Transverse colon (tissue), 4 donors: ENCODE measurements at regions not wholly inside any gene's neighbourhood (a gene's known extent, or its start where the extent isn't known, plus 50 kb on each side); places are given as distances from the start of the nearest gene placed in this dataset.

Experiments used
- DNase-seq: peaks from one replicate; pipeline ENCODE4 v3.0.0-alpha.2; 2019
- H3K27ac ChIP-seq, 4 donors: fragments of 200-600 bp; sonication (generic); 2 replicates each; pipeline ENCODE4 v1.5.1; 2016 to 2018; ENCODE audit warnings: inconsistent platforms in 4 of 4
- H3K27me3 ChIP-seq: fragments of 200-600 bp; sonication (generic); 2 replicates; pipeline ENCODE4 v1.5.1; 2017; ENCODE audit warnings: inconsistent platforms
- H3K36me3 ChIP-seq, 4 donors: fragments of 200-600 bp; sonication (generic); 2 replicates each; pipeline ENCODE4 v1.5.1; 2017 to 2019; ENCODE audit warnings: inconsistent platforms in 4 of 4
- H3K4me1 ChIP-seq, 4 donors: fragments of 200-600 bp; sonication (generic); 2 replicates each; pipeline ENCODE4 v1.5.1; 2017 to 2020; ENCODE audit warnings: inconsistent platforms in 4 of 4
- H3K4me3 ChIP-seq, 4 donors: fragments of 200-600 bp; sonication (generic); 1 replicate in 1 of 4; 2 replicates in 3 of 4; pipeline versions ENCODE4 v1.5.1 to v1.6.1; 2017 to 2019; ENCODE audit warnings: inconsistent platforms in 4 of 4
- H3K9me3 ChIP-seq, 2 donors: fragments of 200-600 bp; sonication (generic); 2 replicates each; pipeline ENCODE4 v1.5.1; 2017 to 2019; ENCODE audit warnings: inconsistent platforms in 2 of 2
- CTCF ChIP-seq, 5 experiments: fragments of 200-600 bp in 3 of 5; fragments of 450-650 bp in 2 of 5; sonication (generic) in 3 of 5; IDR thresholded peaks; 1 replicate in 2 of 5; 2 replicates in 3 of 5; pipeline ENCODE4 v1.5.1; 2016 to 2017; ENCODE audit warnings: antibody characterized with exemption in 5 of 5, inconsistent platforms in 3 of 5, mild to moderate bottlenecking in 2 of 5, moderate library complexity in 1 of 5
- EP300 ChIP-seq: sonication (generic); formaldehyde crosslinking; IDR thresholded peaks from one replicate; pipeline ENCODE4 v1.6.1; 2017; ENCODE audit warnings: antibody characterized with exemption, low read depth
- POLR2A ChIP-seq: fragments of 450-650 bp; IDR thresholded peaks from one replicate; pipeline ENCODE4 v1.6.1; 2016; ENCODE audit warnings: antibody characterized with exemption, mild to moderate bottlenecking, moderate library complexity
- POLR2AphosphoS5 ChIP-seq, 3 donors: sonication (generic); formaldehyde crosslinking; IDR thresholded peaks; one replicate each; pipeline ENCODE4 v1.6.1; 2016; ENCODE audit warnings: antibody characterized with exemption in 3 of 3
- WGBS, 2 donors: methylation state at CpG; one replicate each; pipeline ENCODE4 v1.1.5; 2018; ENCODE audit warnings: low coverage in 1 of 2; 5-methylcytosine and 5-hydroxymethylcytosine counted together
- in situ Hi-C, 4 donors: fragments of 200-750 bp; cut with MboI; loops; one replicate each; pipeline versions ENCODE4 v1.15.0 to v1.15.1; 2017; ENCODE audit warnings: low sequenced_read_pairs in 3 of 4, low pct_ligation_motif_present in 1 of 4, low pct_unique_long_range_greater_than_20kb in 1 of 4
- intact Hi-C: fragments of 100-400 bp; cut with DNase I; formaldehyde crosslinking; loops from one replicate; pipeline ENCODE4 v1.15.1; 2023; ENCODE audit warnings: low total_unique reads

DNA sequence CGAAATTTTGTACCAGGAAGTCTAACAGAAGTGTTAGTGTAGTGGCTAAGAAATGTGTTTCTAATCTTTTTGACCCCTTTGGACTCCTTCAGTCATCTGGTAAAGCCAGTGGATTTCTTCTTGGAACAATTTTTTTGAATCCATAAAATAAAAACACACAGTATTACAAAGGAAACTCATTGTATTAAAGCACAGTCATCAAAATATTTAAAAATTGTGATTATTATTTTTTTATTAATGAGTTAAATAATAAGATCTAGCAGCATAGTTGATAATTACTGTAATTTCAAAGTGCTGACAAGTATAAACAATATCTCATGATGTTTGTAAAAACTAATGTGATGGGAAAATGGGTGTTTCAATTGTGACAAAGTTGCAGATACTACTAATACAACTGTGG, 72.2 kb upstream of the LRRC3B start:
- in situ Hi-C loops (no loop called here), intact Hi-C loops (no loop called here)
- no peak overlapping the region for H3K27ac ChIP-seq
- no peaks in the 10 kb centered on the region for H3K9me3 ChIP-seq
- H3K4me3 ChIP-seq, result no peak overlapping the region
- 39 to 50% methylated on average over 1 of the region's 1 CpG for WGBS, 2 donors
- no peaks in the 10 kb centered on the region for H3K27me3 ChIP-seq
- no peak for DNase-seq
- no peaks in the 10 kb centered on the region for H3K4me1 ChIP-seq
- no peak for TF ChIP-seq POLR2AphosphoS5 (IDR thresholded peaks at IDR 0.05)
- no peak for TF ChIP-seq POLR2A
- TF ChIP-seq EP300, result no peak
- TF ChIP-seq CTCF (IDR thresholded peaks at IDR 0.05), result no peak
- no peaks in the 10 kb centered on the region for H3K36me3 ChIP-seq

DNA sequence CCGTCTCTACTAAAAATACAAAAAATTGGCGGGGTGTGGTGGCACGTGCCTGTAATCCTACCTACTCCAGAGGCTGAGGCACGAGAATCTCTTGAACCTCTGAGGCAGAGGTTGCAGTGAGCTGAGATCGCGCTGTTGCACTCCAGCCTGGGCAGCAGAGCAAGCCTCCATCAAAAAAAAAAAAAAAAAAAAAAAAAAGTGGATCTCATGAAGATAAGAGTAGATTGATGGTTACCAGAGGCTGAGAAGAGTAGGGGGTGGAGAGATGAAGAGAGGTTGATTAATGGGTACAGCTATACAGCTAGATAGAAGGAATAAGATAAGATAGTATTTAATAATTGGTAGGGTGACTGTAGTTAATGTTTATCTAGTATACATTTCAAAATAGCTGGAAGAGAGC, 65.9 kb upstream of the LRRC3B start:
- Histone ChIP-seq H3K4me3 (no peak overlapping the region), H3K27me3 (no peaks in the 10 kb centered on the region), H3K4me1 (no peaks in the 10 kb centered on the region), H3K36me3 (no peaks in the 10 kb centered on the region), H3K27ac (no peak overlapping the region), H3K9me3 (no peaks in the 10 kb centered on the region)
- in situ Hi-C loops (no loop called here), intact Hi-C loops (no loop called here)
- DNase-seq, result no peak
- TF ChIP-seq POLR2AphosphoS5 (IDR thresholded peaks at IDR 0.05), result no peak
- WGBS, 2 donors, result 80 to 84% methylated on average over 3 to 6 of the region's 6 CpGs

GRCh38 chr3:26558257-26558656, 64.3 kb upstream of the LRRC3B start:
- 83 to 100% methylated on average over 1 of the region's 1 CpG for WGBS, 2 donors
- no peaks in the 10 kb centered on the region for H3K9me3 ChIP-seq

GRCh38 chr3:26559227-26559626, 63.3 kb upstream of the LRRC3B start:
- no peak for DNase-seq
- no peak for TF ChIP-seq POLR2A
- Histone ChIP-seq H3K4me3 (no peak overlapping the region), H3K36me3 (no peaks in the 10 kb centered on the region), H3K27me3 (no peaks in the 10 kb centered on the region), H3K9me3 (no peaks in the 10 kb centered on the region), H3K4me1 (no peaks in the 10 kb centered on the region), H3K27ac (no peak overlapping the region)
- in situ Hi-C loops, result no loop called here
- WGBS, 2 donors, result 60 to 75% methylated on average over 3 of the region's 3 CpGs
- intact Hi-C loops, result no loop called here

More at GRCh38 chr3:26558257-26558656, 64.3 kb upstream of the LRRC3B start:
- H3K4me1 ChIP-seq, result no peaks in the 10 kb centered on the region
- in situ Hi-C loops, result no loop called here
- H3K27me3 ChIP-seq, result no peaks in the 10 kb centered on the region
- DNase-seq, result no peak
- intact Hi-C loops, result no loop called here
- H3K36me3 ChIP-seq, result no peaks in the 10 kb centered on the region
- no peak for TF ChIP-seq CTCF (IDR thresholded peaks at IDR 0.05)
- no peak for TF ChIP-seq EP300
- TF ChIP-seq POLR2A, result no peak
- no peak for TF ChIP-seq POLR2AphosphoS5 (IDR thresholded peaks at IDR 0.05)
- no peak overlapping the region for H3K4me3 ChIP-seq
- H3K27ac ChIP-seq, result no peak overlapping the region

DNA sequence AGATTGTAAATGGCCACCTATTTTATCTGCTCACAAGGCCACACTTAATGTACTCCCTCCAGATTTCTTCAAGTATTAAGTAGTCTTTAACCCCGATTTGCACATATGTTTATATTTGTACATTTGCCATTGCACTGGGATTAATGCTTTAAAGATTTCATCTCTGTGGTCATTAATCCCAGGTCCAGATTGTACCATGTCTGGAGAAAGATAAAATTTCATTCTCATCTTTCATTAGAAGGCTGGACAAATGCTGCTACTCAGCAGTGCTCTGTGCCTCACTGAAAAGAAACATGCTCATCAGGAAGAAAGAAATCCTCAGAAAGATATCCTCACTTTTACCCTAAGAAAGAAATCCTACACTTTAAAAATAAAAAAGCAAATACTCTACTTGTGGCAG, 62.5 kb upstream of the LRRC3B start:
- Histone ChIP-seq H3K9me3 (no peaks in the 10 kb centered on the region), H3K27me3 (no peaks in the 10 kb centered on the region), H3K4me3 (no peak overlapping the region), H3K27ac (no peak overlapping the region), H3K36me3 (no peaks in the 10 kb centered on the region), H3K4me1 (no peaks in the 10 kb centered on the region)
- DNase-seq, result no peak
- WGBS, 2 donors, result 76 to 83% methylated on average over 1 of the region's 1 CpG
- TF ChIP-seq EP300, result no peak
- no peak for TF ChIP-seq CTCF (IDR thresholded peaks at IDR 0.05)
- TF ChIP-seq POLR2A, result no peak
- TF ChIP-seq POLR2AphosphoS5 (IDR thresholded peaks at IDR 0.05), result no peak
- in situ Hi-C loops, result no loop called here
- intact Hi-C loops, result no loop called here
